Ascending aorta (tissue), 2 donors: ENCODE measurements at regions not wholly inside any gene's neighbourhood (a gene's known extent, or its start where the extent isn't known, plus 50 kb on each side); places are given as distances from the start of the nearest gene placed in this dataset.
"Not testable (repeated sequence)": the region's sequence is repeated elsewhere in the genome, so short reads cannot be mapped to it uniquely, and the experiment has no call there.

Experiments used
- DNase-seq, 2 donors: peaks; one replicate each; pipeline ENCODE4 v3.0.0-alpha.2; 2019; ENCODE audit warnings: low spot score in 2 of 2
- H3K27ac ChIP-seq, 2 donors: fragments of 200-600 bp; sonication (generic); one replicate each; pipeline ENCODE4 v1.5.1; 2016 to 2017; ENCODE audit warnings: mild to moderate bottlenecking in 1 of 2
- H3K27me3 ChIP-seq: fragments of 200-600 bp; sonication (generic); one replicate; pipeline ENCODE4 v1.5.1; 2017
- H3K36me3 ChIP-seq, 2 donors: fragments of 200-600 bp; sonication (generic); one replicate each; pipeline ENCODE4 v1.5.1; 2016
- H3K4me1 ChIP-seq, 2 donors: fragments of 200-600 bp; sonication (generic); one replicate each; pipeline ENCODE4 v1.5.1; 2016 to 2017; ENCODE audit warnings: mild to moderate bottlenecking in 1 of 2
- H3K4me3 ChIP-seq, 2 donors: fragments of 200-600 bp; sonication (generic); one replicate each; pipeline ENCODE4 v1.5.1; 2016 to 2017; ENCODE audit warnings: mild to moderate bottlenecking in 1 of 2
- H3K9me3 ChIP-seq, 2 donors: fragments of 200-600 bp; sonication (generic); one replicate each; pipeline ENCODE4 v1.5.1; 2016
- intact Hi-C: fragments of 100-400 bp; cut with DNase I; formaldehyde crosslinking; loops from one replicate; pipeline ENCODE4 v1.15.1; 2023
- TF ChIP-seq, protein P1 (sequence below), 3 experiments: fragments of 200-600 bp in 2 of 3; fragments of 450-650 bp in 1 of 3; sonication (generic) in 2 of 3; IDR thresholded peaks; one replicate each; pipeline ENCODE4 v1.5.1; 2016 to 2019; ENCODE audit warnings: antibody characterized with exemption in 3 of 3, mild to moderate bottlenecking in 1 of 3, moderate library complexity in 1 of 3

DNA sequence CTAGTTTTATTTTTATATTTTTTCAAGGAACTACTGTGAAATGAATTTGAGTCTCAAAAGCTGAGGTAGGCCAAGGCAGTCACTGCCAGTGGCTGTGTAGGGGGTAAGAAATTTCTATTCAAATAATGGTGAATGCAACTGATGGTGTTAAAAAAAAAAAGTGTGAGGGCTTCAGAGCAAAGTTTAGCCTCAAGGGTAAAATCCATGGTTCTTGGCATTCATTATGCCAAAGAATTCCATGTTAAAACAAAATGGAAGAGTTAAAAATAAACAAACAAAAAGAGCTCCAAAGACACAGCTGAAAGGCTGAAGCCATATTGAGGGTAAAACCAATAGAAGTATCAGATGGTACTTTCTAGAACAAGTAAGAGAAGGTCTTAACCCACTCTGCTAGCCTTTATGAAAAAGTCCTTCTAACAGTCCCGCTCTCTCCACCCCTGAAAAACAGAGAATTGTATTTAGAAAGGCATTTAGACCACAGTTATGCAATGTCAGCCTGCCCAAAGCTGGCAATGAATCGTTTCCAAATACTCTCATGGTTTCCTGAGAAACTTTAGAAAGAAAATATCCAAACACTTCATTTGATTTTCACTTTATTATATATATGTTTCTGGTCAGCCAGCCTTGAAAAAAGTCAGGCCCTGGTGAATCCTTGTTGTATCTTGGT is 158.4 kb upstream of the GMNC start:
- DNase-seq, result no peak
- Histone ChIP-seq H3K36me3 (no peaks in the 10 kb centered on the region), H3K27me3 (no peaks in the 10 kb centered on the region), H3K4me1 (no peaks in the 10 kb centered on the region), H3K9me3 (no peaks in the 10 kb centered on the region), H3K4me3 (no peak overlapping the region), H3K27ac (no peak overlapping the region)
- TF ChIP-seq, protein P1, sequence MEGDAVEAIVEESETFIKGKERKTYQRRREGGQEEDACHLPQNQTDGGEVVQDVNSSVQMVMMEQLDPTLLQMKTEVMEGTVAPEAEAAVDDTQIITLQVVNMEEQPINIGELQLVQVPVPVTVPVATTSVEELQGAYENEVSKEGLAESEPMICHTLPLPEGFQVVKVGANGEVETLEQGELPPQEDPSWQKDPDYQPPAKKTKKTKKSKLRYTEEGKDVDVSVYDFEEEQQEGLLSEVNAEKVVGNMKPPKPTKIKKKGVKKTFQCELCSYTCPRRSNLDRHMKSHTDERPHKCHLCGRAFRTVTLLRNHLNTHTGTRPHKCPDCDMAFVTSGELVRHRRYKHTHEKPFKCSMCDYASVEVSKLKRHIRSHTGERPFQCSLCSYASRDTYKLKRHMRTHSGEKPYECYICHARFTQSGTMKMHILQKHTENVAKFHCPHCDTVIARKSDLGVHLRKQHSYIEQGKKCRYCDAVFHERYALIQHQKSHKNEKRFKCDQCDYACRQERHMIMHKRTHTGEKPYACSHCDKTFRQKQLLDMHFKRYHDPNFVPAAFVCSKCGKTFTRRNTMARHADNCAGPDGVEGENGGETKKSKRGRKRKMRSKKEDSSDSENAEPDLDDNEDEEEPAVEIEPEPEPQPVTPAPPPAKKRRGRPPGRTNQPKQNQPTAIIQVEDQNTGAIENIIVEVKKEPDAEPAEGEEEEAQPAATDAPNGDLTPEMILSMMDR (IDR thresholded peaks at IDR 0.05), result no peak
- intact Hi-C loops, result no loop called here

DNA sequence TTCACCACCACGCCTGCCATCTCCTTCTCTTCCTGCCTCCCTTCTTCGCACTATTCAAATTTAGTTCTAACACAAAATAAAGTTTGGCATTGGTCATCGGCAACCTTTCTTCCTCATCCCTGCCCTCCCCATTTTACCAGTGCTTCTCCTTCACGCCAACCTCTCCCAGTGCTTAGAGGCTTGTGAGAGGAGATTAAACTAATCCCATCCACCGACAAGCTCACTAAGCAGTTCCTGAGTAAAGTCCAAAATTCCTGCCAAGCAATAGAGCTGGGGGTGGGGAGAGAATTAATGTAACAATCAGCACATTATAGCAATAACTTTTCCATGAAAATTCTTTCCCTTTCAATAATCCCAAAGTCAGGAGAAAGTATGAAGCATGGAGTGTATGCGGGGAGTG is 157.4 kb upstream of the GMNC start:
- Histone ChIP-seq H3K4me1 (no peaks in the 10 kb centered on the region), H3K9me3 (no peaks in the 10 kb centered on the region), H3K27ac (no peak overlapping the region), H3K36me3 (no peaks in the 10 kb centered on the region), H3K4me3 (no peak overlapping the region), H3K27me3 (no peaks in the 10 kb centered on the region)
- intact Hi-C loops, result no loop called here
- DNase-seq, result no peak
- TF ChIP-seq, protein P1 (IDR thresholded peaks at IDR 0.05), result no peak

DNA sequence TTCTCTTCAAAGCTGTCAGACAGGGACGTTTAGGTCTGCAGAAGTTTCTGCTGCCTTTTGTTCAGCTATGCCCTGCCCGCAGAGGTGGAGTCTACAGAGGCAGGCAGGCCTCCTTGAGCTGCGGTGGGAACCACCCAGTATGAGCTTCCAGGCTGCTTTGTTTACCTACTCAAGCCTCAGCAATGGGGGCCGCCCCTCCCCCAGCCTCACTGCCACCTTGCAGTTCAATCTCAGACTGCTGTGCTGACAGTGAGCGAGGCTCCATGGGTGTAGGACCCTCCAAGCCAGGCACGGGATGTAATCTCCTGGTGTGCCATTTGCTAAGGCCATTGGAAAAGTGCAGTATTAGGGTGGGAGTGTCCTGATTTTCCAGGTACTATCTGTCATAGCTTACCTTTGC is 153.5 kb upstream of the GMNC start:
- intact Hi-C loops, DNase-seq, H3K27ac ChIP-seq, H3K27me3 ChIP-seq, H3K36me3 ChIP-seq, H3K4me1 ChIP-seq, H3K9me3 ChIP-seq, H3K4me3 ChIP-seq: not testable (repeated sequence)

DNA sequence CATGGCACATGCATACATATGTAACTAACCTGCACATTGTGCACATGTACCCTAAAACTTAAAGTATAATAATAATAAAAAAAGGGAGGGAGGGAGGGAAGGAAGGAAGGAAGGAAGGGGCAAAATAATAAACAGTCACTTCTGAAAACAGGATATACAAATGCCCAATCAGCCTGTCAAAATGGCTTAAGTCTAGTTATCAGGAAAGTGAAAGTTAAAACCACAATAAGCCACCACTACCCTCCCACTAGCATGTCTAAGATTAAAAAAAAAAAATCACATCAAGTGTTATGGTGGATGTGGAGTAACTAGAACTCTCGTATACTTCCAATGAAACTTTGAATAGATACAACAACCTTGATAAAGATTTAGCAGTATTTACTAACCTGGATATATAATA is 145.6 kb upstream of the GMNC start:
- TF ChIP-seq, protein P1 (IDR thresholded peaks at IDR 0.05), result no peak

DNA sequence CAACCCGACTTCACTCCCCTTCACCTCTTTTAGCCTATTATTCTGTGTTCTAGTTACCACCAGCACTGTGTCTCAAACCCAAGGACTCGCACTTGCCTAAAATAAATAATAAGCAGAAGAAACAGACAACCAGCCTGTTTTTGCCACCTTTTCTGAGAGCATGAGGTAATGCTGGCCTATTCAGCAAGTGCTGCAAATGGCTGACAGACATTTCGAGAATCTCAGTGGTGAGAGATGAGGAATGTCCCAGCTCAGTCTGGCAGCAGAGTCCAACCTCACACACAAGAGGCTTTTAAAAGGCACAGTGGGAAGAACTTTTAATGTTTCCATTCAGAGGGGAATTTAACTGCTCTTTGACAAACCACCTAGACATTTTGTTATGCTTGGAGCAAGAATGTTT is 143.3 kb upstream of the GMNC start:
- Histone ChIP-seq H3K27me3 (no peaks in the 10 kb centered on the region), H3K9me3 (no peaks in the 10 kb centered on the region), H3K4me1 (no peaks in the 10 kb centered on the region), H3K36me3 (no peaks in the 10 kb centered on the region), H3K27ac (no peak overlapping the region), H3K4me3 (no peak overlapping the region)
- intact Hi-C loops, result no loop called here
- DNase-seq, result no peak
- TF ChIP-seq, protein P1 (IDR thresholded peaks at IDR 0.05), result no peak

More for the DNA sequence above, 145.6 kb upstream of the GMNC start:
- no peaks in the 10 kb centered on the region for H3K27me3 ChIP-seq
- H3K4me3 ChIP-seq, result no peak overlapping the region
- intact Hi-C loops, result no loop called here
- H3K27ac ChIP-seq, result no peak overlapping the region
- H3K9me3 ChIP-seq, result no peaks in the 10 kb centered on the region
- no peak for DNase-seq
- H3K36me3 ChIP-seq, result no peaks in the 10 kb centered on the region
- no peaks in the 10 kb centered on the region for H3K4me1 ChIP-seq

DNA sequence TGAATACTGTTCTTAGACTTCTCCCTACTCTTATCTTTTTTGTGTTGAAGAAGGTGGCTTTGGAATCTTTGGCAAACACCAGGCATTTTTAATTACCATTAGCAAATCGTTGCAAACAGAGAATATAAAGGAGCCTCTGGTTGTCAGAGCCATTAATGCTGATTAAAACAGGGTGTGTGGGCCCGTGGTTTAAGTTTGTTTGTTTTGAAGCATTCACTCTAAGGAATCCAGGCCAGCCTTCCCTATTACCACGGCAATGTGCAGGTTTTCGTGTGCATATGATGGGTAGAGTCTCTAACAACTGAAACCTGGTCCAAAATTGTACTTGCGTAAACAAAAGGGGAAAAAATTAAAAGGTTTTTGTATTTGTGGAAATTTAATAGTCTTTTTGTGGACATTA is 141.2 kb upstream of the GMNC start:
- no peaks in the 10 kb centered on the region for H3K27me3 ChIP-seq
- TF ChIP-seq, protein P1 (IDR thresholded peaks at IDR 0.05), result no peak
- no peaks in the 10 kb centered on the region for H3K9me3 ChIP-seq
- no peak overlapping the region for H3K27ac ChIP-seq
- no peaks in the 10 kb centered on the region for H3K36me3 ChIP-seq
- intact Hi-C loops, result no loop called here
- H3K4me3 ChIP-seq, result no peak overlapping the region
- DNase-seq, result no peak
- no peaks in the 10 kb centered on the region for H3K4me1 ChIP-seq
